Activated B cell treated with CpG ODN at 0.5 μM for 24 hours (primary cell): ENCODE measurements at regions not wholly inside any gene's neighbourhood (a gene's known extent, or its start where the extent isn't known, plus 50 kb on each side); places are given as distances from the start of the nearest gene placed in this dataset.

ENCODE experiments used
- ATAC-seq: fragments of 200-7000 bp; cut with Tn5 transposase; one replicate; pipeline ENCODE4 v1.10.0; 2021; ENCODE audit warnings: low read depth, mild to moderate bottlenecking, moderate library complexity
- CTCF ChIA-PET: fragments of 350-600 bp; sonication (Branson Sonifier 250); formaldehyde crosslinking; loops from one replicate; lab custom pipeline; 2021; ENCODE audit warnings: antibody characterized with exemption; lab: Charles Lee
- POLR2A ChIA-PET: fragments of 350-600 bp; sonication (Branson Sonifier 250); formaldehyde crosslinking; loops from one replicate; lab custom pipeline; 2021; ENCODE audit warnings: antibody characterized with exemption; lab: Charles Lee
- DNase-seq: peaks from one replicate; pipeline ENCODE4 v3.0.0; 2022
- H3K27ac Mint-ChIP-seq: one replicate; pipeline ENCODE4 v1.8.0; 2020; ENCODE audit warnings: mixed read lengths
- H3K27me3 Mint-ChIP-seq: one replicate; pipeline ENCODE4 v1.8.0; 2021; ENCODE audit warnings: mixed read lengths
- H3K36me3 Mint-ChIP-seq: one replicate; pipeline ENCODE4 v1.8.0; 2021; ENCODE audit warnings: low read depth, mixed read lengths
- H3K4me1 Mint-ChIP-seq: one replicate; pipeline ENCODE4 v1.8.0; 2021; ENCODE audit warnings: mixed read lengths
- H3K4me3 Mint-ChIP-seq: one replicate; pipeline ENCODE4 v1.8.0; 2020; ENCODE audit warnings: mild to moderate bottlenecking, mixed read lengths
- H3K9me3 Mint-ChIP-seq: one replicate; pipeline ENCODE4 v1.8.0; 2020; ENCODE audit warnings: mixed read lengths
- CTCF ChIP-seq: fragments of 200-600 bp; IDR thresholded peaks from one replicate; pipeline ENCODE4 v1.8.0; 2022; ENCODE audit warnings: antibody characterized with exemption, mild to moderate bottlenecking
- intact Hi-C: fragments of 100-400 bp; cut with micrococcal nuclease; formaldehyde crosslinking; loops from one replicate; pipeline ENCODE4 v1.15.1; 2024

- Mint-ChIP-seq H3K27ac (no peak overlapping the region), H3K36me3 (no peaks in the 10 kb centered on the region), H3K9me3 (no peaks in the 10 kb centered on the region), H3K4me1 (no peaks in the 10 kb centered on the region), H3K27me3 (peaks cover 3% of the 10 kb centered on the region), H3K4me3 (no peak overlapping the region)
- POLR2A ChIA-PET, result no interaction called here
- no peak for TF ChIP-seq CTCF
- CTCF ChIA-PET, result no interaction called here
- DNase-seq (no peak), ATAC-seq (no peak)
- intact Hi-C loops, result no loop called here
These were observed 75.9 kb downstream of the BBS10 start for GRCh38 chr12:76272287-76272686.

GRCh38 chr12:76270657-76271358 lies 77.4 kb downstream of the BBS10 start:
- no peaks in the 10 kb centered on the region for H3K9me3 Mint-ChIP-seq
- H3K4me1 Mint-ChIP-seq, result no peaks in the 10 kb centered on the region
- TF ChIP-seq CTCF, result no peak
- CTCF ChIA-PET, result no interaction called here
- no peak for ATAC-seq
- no peaks in the 10 kb centered on the region for H3K36me3 Mint-ChIP-seq
- no peak overlapping the region for H3K4me3 Mint-ChIP-seq
- intact Hi-C loops, result no loop called here
- H3K27me3 Mint-ChIP-seq, result peaks cover 5% of the 10 kb centered on the region
- H3K27ac Mint-ChIP-seq, result no peak overlapping the region
- DNase-seq, result no peak
- POLR2A ChIA-PET, result no interaction called here

GRCh38 chr12:76268267-76268666 lies 79.9 kb downstream of the BBS10 start:
- intact Hi-C loops, result no loop called here
- CTCF ChIA-PET, result no interaction called here
- Mint-ChIP-seq H3K4me1 (no peaks in the 10 kb centered on the region), H3K9me3 (no peaks in the 10 kb centered on the region), H3K27ac (no peak overlapping the region), H3K4me3 (no peak overlapping the region), H3K27me3 (peaks cover 8% of the 10 kb centered on the region), H3K36me3 (no peaks in the 10 kb centered on the region)
- POLR2A ChIA-PET, result no interaction called here
- no peak for ATAC-seq
- TF ChIP-seq CTCF, result no peak
- DNase-seq, result no peak

GRCh38 chr12:76266797-76267196 lies 81.4 kb downstream of the BBS10 start:
- no peak for DNase-seq
- ChIA-PET POLR2A (no interaction called here), CTCF (no interaction called here)
- Mint-ChIP-seq H3K27ac (no peak overlapping the region), H3K36me3 (no peaks in the 10 kb centered on the region), H3K9me3 (peaks cover 2% of the 10 kb centered on the region), H3K27me3 (peaks cover 16% of the 10 kb centered on the region), H3K4me1 (no peaks in the 10 kb centered on the region), H3K4me3 (no peak overlapping the region)
- intact Hi-C loops, result no loop called here
- no peak for ATAC-seq
- TF ChIP-seq CTCF, result no peak

- no peak for ATAC-seq
- Mint-ChIP-seq H3K9me3 (peaks cover 5% of the 10 kb centered on the region), H3K4me1 (no peaks in the 10 kb centered on the region), H3K36me3 (no peaks in the 10 kb centered on the region), H3K27ac (no peak overlapping the region), H3K27me3 (peaks cover 19% of the 10 kb centered on the region), H3K4me3 (no peak overlapping the region)
- intact Hi-C loops, result no loop called here
- no peak for TF ChIP-seq CTCF
- ChIA-PET POLR2A (no interaction called here), CTCF (no interaction called here)
- DNase-seq, result no peak
These were observed 82.6 kb downstream of the BBS10 start for GRCh38 chr12:76265424-76266180.
